K562 (cell line): ENCODE measurements at regions not wholly inside any gene's neighbourhood (a gene's known extent, or its start where the extent isn't known, plus 50 kb on each side); places are given as distances from the start of the nearest gene placed in this dataset.

Experiments
- ATAC-seq: fragments of 200-7000 bp; cut with Tn5 transposase; 3 replicates; pipeline ENCODE4 v1.9.1; 2020; ENCODE audit warnings: moderate library complexity
- BruUV-seq: library from RNA; stranded (reverse); fragments of 400-500 nt; replicated peaks from 2 replicates; lab custom pipeline; 2021; lab: Mats Ljungman, UMichigan
- CTCF ChIA-PET: fragments of 300-600 bp; formaldehyde crosslinking; extraction: SDS; loops from one replicate; lab custom pipeline; 2021; ENCODE audit warnings: low intra/inter-chr PET ratio; lab: Yijun Ruan, JAX
- POLR2A ChIA-PET: fragments of 300-600, 350-650 bp; sonication (Branson Sonifier 250); formaldehyde crosslinking; extraction: SDS; loops from one replicate; lab custom pipeline; 2021; ENCODE audit warnings: antibody characterized with exemption, inconsistent platforms; lab: Yijun Ruan, JAX
- DNase-seq, 4 experiments: peaks; one replicate each; pipeline versions ENCODE4 v3.0.0 to v3.0.0-alpha.2; 2011 to 2018; ENCODE audit warnings: low spot score in 3 of 4, mixed read lengths in 3 of 4; ENCODE audit errors: extremely low read depth in 1 of 4
- FAIRE-seq: peaks from 2 replicates; lab custom pipeline; 2011; peaks lifted over from hg19 to GRCh38; lab: Jason Lieb, UNC
- H2AFZ ChIP-seq: 2 replicates; pipeline ENCODE4 v1.6.0; 2011; ENCODE audit warnings: low read depth, low read length, control low read depth, inconsistent platforms
- H3K27ac ChIP-seq: fragments of 200-600 bp; 3 replicates; pipeline ENCODE4 v1.8.0; 2011; ENCODE audit warnings: low read depth, mild to moderate bottlenecking, control low read depth, inconsistent platforms, low read length, moderate library complexity, mixed read lengths; ENCODE audit errors: extremely low read depth
- H3K27me3 ChIP-seq, 2 experiments: fragments of 300-600 bp in 1 of 2; 2 replicates in 1 of 2; 3 replicates in 1 of 2; pipeline versions ENCODE4 v1.6.0 to v1.8.0; 2011; ENCODE audit warnings: inconsistent platforms in 2 of 2, low read length in 2 of 2, mild to moderate bottlenecking in 1 of 2, mixed read lengths in 1 of 2, moderate library complexity in 1 of 2; ENCODE audit not compliant: control insufficient read depth in 2 of 2, insufficient read depth in 2 of 2
- H3K36me3 ChIP-seq: fragments of 300-600 bp; 3 replicates; pipeline ENCODE4 v1.8.0; 2011; ENCODE audit warnings: mild to moderate bottlenecking, low read length, inconsistent platforms; ENCODE audit not compliant: control insufficient read depth, insufficient read depth
- H3K4me1 ChIP-seq, 2 experiments: fragments of 200-600 bp in 1 of 2; replicated peaks in 1 of 2; 2 replicates in 1 of 2; 3 replicates in 1 of 2; pipeline versions ENCODE4 v1.5.1 to v1.8.0; 2011; ENCODE audit warnings: inconsistent platforms in 2 of 2, low read length in 2 of 2, mild to moderate bottlenecking in 1 of 2, mixed read lengths in 1 of 2, moderate library complexity in 1 of 2; ENCODE audit not compliant: control insufficient read depth in 2 of 2, insufficient read depth in 2 of 2
- H3K4me2 ChIP-seq: 2 replicates; pipeline ENCODE4 v1.6.1; 2011; ENCODE audit warnings: low read length, control low read depth, inconsistent platforms, mixed read lengths; ENCODE audit not compliant: insufficient read depth
- H3K4me3 ChIP-seq: fragments of 200-600 bp; sonication (generic), shearing (Covaris generic); 2 replicates; pipeline ENCODE4 v1.5.1; 2016; ENCODE audit warnings: control low read depth, inconsistent platforms
- H3K79me2 ChIP-seq: fragments of 200-600 bp; 3 replicates; pipeline ENCODE4 v1.8.0; 2011; ENCODE audit warnings: low read length, inconsistent platforms; ENCODE audit not compliant: control insufficient read depth, insufficient read depth
- H3K9ac ChIP-seq, 2 experiments: 2 replicates each; pipeline versions ENCODE4 v1.6.0 to v1.6.1; 2011; ENCODE audit warnings: low read depth in 2 of 2, low read length in 2 of 2, control low read depth in 1 of 2, inconsistent platforms in 1 of 2, mild to moderate bottlenecking in 1 of 2, mixed read lengths in 1 of 2; ENCODE audit not compliant: insufficient read depth in 1 of 2
- H3K9me1 ChIP-seq: one replicate; pipeline ENCODE4 v1.6.0; 2011; ENCODE audit warnings: inconsistent platforms, mild to moderate bottlenecking, low read length, moderate library complexity; ENCODE audit not compliant: control insufficient read depth, insufficient read depth
- H3K9me3 ChIP-seq: replicated peaks from 2 replicates; pipeline ENCODE4 v1.5.1; 2011; ENCODE audit warnings: low read depth, low read length, inconsistent platforms; ENCODE audit not compliant: control insufficient read depth, insufficient read depth
- H4K20me1 ChIP-seq: replicated peaks from 2 replicates; pipeline ENCODE4 v1.6.1; 2011; ENCODE audit warnings: low read length, inconsistent platforms, mixed read lengths; ENCODE audit not compliant: control insufficient read depth, insufficient read depth
- CAMTA2 ChIP-seq: fragments of 250-450 bp; sonication (Bioruptor Pico); conservative IDR thresholded peaks from 2 replicates; pipeline ENCODE4 v1.5.1; 2022
- CHAMP1 ChIP-seq: fragments of 450-650 bp; IDR thresholded peaks from 2 replicates; pipeline ENCODE4 v1.6.1; 2016; ENCODE audit warnings: mild to moderate bottlenecking
- DDX20 ChIP-seq: fragments of 450-650 bp; IDR thresholded peaks from 2 replicates; pipeline ENCODE4 v1.6.1; 2016; ENCODE audit warnings: missing genetic modification characterization, low read depth, mild to moderate bottlenecking, missing compliant biosample characterization, moderate library complexity
- NKRF ChIP-seq: fragments of 450-650 bp; IDR thresholded peaks from 2 replicates; pipeline ENCODE4 v1.6.1; 2016; ENCODE audit warnings: borderline replicate concordance
- PPARD ChIP-seq: fragments of 250-450 bp; sonication (Bioruptor Pico); IDR thresholded peaks from 2 replicates; pipeline ENCODE4 v1.8.0; 2022; ENCODE audit warnings: inconsistent platforms, mild to moderate bottlenecking, moderate library complexity
- RBBP5 ChIP-seq: fragments of 200-600 bp; sonication (generic); IDR thresholded peaks from 2 replicates; pipeline ENCODE4 v1.6.1; 2012; ENCODE audit warnings: borderline replicate concordance, mild to moderate bottlenecking, low read length, control low read depth, inconsistent platforms; ENCODE audit not compliant: insufficient read depth, poor library complexity, severe bottlenecking
- SAFB ChIP-seq: fragments of 200-400 bp; formaldehyde crosslinking; IDR thresholded peaks from 2 replicates; pipeline ENCODE4 v1.6.1; 2017; ENCODE audit warnings: low read depth, low read length, borderline replicate concordance
- ZNF311 ChIP-seq: fragments of 250-450 bp; sonication (Bioruptor Pico); IDR thresholded peaks from 2 replicates; pipeline ENCODE4 v1.4.0; 2020; ENCODE audit warnings: mild to moderate bottlenecking, moderate library complexity
- ZNF668 ChIP-seq: fragments of 250-450 bp; sonication (Bioruptor Pico); IDR thresholded peaks from 2 replicates; pipeline ENCODE4 v1.8.0; 2022; ENCODE audit warnings: mild to moderate bottlenecking, inconsistent platforms
- in situ Hi-C: fragments of 300-500 bp; cut with MboI; formaldehyde crosslinking; loops from 4 replicates; pipeline ENCODE4 v1.15.0; 2018; ENCODE audit warnings: inconsistent platforms, mixed read lengths
- intact Hi-C: fragments of 100-400 bp; cut with micrococcal nuclease; formaldehyde crosslinking; loops from 2 replicates; pipeline ENCODE4 v1.14.2; 2022
- TF ChIP-seq, protein P1 (sequence below): sonication (generic); formaldehyde crosslinking; IDR thresholded peaks from 2 replicates; pipeline ENCODE4 v1.8.1; 2023; ENCODE audit warnings: mild to moderate bottlenecking, missing genetic modification reagents, moderate library complexity

DNA sequence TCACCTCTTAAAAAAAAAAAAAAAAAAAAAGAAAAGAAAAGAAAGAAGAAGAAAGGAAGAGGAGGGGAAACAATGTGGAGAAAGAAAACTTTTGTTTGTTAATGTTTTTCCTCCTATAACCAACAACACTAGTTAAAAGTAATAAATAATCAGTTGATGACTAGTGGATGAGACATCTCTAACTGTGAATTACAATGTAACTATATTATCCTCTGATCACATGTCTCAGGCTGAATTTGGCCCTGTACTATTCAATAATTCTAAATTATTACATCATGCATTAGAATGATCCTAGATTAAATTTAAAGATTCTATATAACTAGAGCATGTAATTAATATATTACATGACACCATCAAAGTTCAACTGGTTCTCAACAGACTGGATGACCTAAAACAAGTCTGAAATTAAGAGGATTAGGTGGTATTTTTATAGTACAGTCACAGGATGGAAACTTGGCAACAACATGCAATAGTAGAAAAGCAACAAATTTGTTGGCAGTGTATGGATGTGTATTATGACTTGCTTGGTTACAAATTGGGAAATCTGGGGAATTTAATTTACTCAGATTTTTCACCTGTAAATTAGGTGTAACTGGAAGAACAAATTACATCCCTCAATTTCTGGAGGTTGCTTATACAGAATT lies 269.3 kb upstream of the SETBP1 start:
- BruUV-seq: no TSS peak
- Histone ChIP-seq H3K79me2 (no peaks in the 10 kb centered on the region), H2AFZ (no peak overlapping the region), H3K9ac (no peak overlapping the region), H3K4me1 (no peaks in the 10 kb centered on the region), H3K9me1 (no peaks in the 10 kb centered on the region), H3K27me3 (no peaks in the 10 kb centered on the region), H3K4me3 (no peak overlapping the region), H4K20me1 (no peaks in the 10 kb centered on the region), H3K4me2 (no peak overlapping the region), H3K9me3 (no peaks in the 10 kb centered on the region), H3K36me3 (no peaks in the 10 kb centered on the region), H3K27ac (no peak overlapping the region)
- POLR2A ChIA-PET: no interaction called here
- in situ Hi-C loops: no loop called here
- DNase-seq (no peak), ATAC-seq (no peak), FAIRE-seq (no peak)
- CTCF ChIA-PET: no interaction called here
- intact Hi-C loops: no loop called here
- TF ChIP-seq ZNF311 (CRISPR knock-in tag) (no peak), NKRF (no peak), DDX20 (tag) (no peak), CHAMP1 (no peak), SAFB (no peak), PPARD (CRISPR knock-in tag) (no peak), CAMTA2 (CRISPR knock-in tag) (no peak), ZNF668 (no peak), RBBP5 (no peak)
- TF ChIP-seq, protein P1, sequence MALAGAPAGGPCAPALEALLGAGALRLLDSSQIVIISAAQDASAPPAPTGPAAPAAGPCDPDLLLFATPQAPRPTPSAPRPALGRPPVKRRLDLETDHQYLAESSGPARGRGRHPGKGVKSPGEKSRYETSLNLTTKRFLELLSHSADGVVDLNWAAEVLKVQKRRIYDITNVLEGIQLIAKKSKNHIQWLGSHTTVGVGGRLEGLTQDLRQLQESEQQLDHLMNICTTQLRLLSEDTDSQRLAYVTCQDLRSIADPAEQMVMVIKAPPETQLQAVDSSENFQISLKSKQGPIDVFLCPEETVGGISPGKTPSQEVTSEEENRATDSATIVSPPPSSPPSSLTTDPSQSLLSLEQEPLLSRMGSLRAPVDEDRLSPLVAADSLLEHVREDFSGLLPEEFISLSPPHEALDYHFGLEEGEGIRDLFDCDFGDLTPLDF (CRISPR knock-in tag): no peak
